ENCODE measurements at regions not wholly inside any gene's neighbourhood (a gene's known extent, or its start where the extent isn't known, plus 50 kb on each side); places are given as distances from the start of the nearest gene placed in this dataset.

DNA sequence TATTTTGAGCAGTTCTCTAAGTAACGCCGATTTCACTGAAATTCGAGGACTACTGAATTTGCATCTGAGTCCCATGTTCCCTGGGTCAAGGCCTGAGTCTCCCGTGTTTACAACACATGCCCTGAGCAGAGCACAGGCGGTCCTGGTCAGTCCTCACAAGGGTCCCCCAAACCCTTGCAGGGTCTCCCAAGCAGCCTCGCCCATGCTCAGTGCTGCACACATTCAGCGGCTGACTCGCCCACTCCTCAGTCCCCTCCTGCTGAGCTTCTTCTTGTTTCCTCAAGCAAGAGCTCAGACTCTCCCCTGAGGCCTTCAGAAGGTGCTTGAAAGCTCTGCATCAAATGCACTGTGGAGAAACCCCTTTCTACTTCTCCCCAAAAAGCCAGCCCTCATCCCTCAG, 114.6 kb downstream of the INHBB start:
- H3K9me3 ChIP-seq (ENCODE audit: insufficient read depth, low read length, severe bottlenecking) = peaks cover 6% of the 10 kb centered on the region
- no peak overlapping the region for H3K27ac ChIP-seq (ENCODE audit: low read length)
- H3K4me2 ChIP-seq (ENCODE audit: insufficient read depth, low read length) = no peak overlapping the region
- H3K79me2 ChIP-seq (ENCODE audit: insufficient read depth, low read length) = no peaks in the 10 kb centered on the region
- H3K4me3 ChIP-seq (ENCODE audit: low read depth in 1 of 2, low read length in 2 of 2) = no peak overlapping the region
- no peak overlapping the region for H2AFZ ChIP-seq (ENCODE audit: low read depth, low read length)
- DNase-seq (no peak), ATAC-seq (ENCODE audit: insufficient read depth, low read depth) (no peak)
- H3K4me1 ChIP-seq (ENCODE audit: insufficient read depth, low read length) = no peaks in the 10 kb centered on the region
- no peak overlapping the region for H3K9ac ChIP-seq (ENCODE audit: low read depth, low read length)
- H3K27me3 ChIP-seq (ENCODE audit: insufficient read depth, low read length, poor library complexity) = no peaks in the 10 kb centered on the region
- TF ChIP-seq EZH2 (IDR thresholded peaks at IDR 0.05; ENCODE audit: borderline replicate concordance, low read depth, low read length, severe bottlenecking) = no peak
- TF ChIP-seq, protein P1, sequence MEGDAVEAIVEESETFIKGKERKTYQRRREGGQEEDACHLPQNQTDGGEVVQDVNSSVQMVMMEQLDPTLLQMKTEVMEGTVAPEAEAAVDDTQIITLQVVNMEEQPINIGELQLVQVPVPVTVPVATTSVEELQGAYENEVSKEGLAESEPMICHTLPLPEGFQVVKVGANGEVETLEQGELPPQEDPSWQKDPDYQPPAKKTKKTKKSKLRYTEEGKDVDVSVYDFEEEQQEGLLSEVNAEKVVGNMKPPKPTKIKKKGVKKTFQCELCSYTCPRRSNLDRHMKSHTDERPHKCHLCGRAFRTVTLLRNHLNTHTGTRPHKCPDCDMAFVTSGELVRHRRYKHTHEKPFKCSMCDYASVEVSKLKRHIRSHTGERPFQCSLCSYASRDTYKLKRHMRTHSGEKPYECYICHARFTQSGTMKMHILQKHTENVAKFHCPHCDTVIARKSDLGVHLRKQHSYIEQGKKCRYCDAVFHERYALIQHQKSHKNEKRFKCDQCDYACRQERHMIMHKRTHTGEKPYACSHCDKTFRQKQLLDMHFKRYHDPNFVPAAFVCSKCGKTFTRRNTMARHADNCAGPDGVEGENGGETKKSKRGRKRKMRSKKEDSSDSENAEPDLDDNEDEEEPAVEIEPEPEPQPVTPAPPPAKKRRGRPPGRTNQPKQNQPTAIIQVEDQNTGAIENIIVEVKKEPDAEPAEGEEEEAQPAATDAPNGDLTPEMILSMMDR (IDR thresholded peaks at IDR 0.05; ENCODE audit: borderline replicate concordance, extremely low read depth, low read length, poor library complexity, severe bottlenecking) = no peak
- no peaks in the 10 kb centered on the region for H3K36me3 ChIP-seq (ENCODE audit: insufficient read depth, low read length)
- no peaks in the 10 kb centered on the region for H4K20me1 ChIP-seq (ENCODE audit: insufficient read depth, low read length)

DNA sequence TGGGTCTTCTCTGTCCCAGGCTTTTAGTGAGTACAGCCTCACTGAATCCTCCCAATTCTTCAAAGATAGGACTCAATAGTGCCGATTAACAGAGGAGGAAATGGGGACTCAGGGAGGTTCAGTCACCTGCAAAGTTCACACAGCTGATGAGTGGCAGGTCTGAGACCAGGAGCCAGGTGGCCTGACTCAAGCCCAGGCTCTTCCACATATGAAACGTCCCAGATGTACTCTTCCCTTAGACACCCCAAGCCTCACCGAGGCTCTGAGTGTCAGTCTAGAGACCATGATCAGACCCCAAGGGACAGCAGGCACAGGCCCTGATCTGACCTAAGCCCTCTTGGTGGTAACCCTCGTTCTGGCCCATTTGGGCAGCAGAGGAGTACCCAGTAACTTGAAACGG, 115.2 kb downstream of the INHBB start:
- TF ChIP-seq EZH2 (IDR thresholded peaks at IDR 0.05; ENCODE audit: borderline replicate concordance, low read depth, low read length, severe bottlenecking) = no peak
- TF ChIP-seq, protein P1 (IDR thresholded peaks at IDR 0.05; ENCODE audit: borderline replicate concordance, extremely low read depth, low read length, poor library complexity, severe bottlenecking) = no peak
- no peak overlapping the region for H3K4me2 ChIP-seq (ENCODE audit: insufficient read depth, low read length)
- H3K79me2 ChIP-seq (ENCODE audit: insufficient read depth, low read length) = no peaks in the 10 kb centered on the region
- H3K4me3 ChIP-seq (ENCODE audit: low read depth in 1 of 2, low read length in 2 of 2) = no peak overlapping the region
- no peak for DNase-seq
- no peak overlapping the region for H3K9ac ChIP-seq (ENCODE audit: low read depth, low read length)
- peaks cover 6% of the 10 kb centered on the region for H3K9me3 ChIP-seq (ENCODE audit: insufficient read depth, low read length, severe bottlenecking)
- no peak for ATAC-seq (ENCODE audit: insufficient read depth, low read depth)
- no peaks in the 10 kb centered on the region for H3K4me1 ChIP-seq (ENCODE audit: insufficient read depth, low read length)
- no peaks in the 10 kb centered on the region for H3K27me3 ChIP-seq (ENCODE audit: insufficient read depth, low read length, poor library complexity)
- no peak overlapping the region for H2AFZ ChIP-seq (ENCODE audit: low read depth, low read length)
- no peak overlapping the region for H3K27ac ChIP-seq (ENCODE audit: low read length)
- no peaks in the 10 kb centered on the region for H3K36me3 ChIP-seq (ENCODE audit: insufficient read depth, low read length)
- no peaks in the 10 kb centered on the region for H4K20me1 ChIP-seq (ENCODE audit: insufficient read depth, low read length)

DNA sequence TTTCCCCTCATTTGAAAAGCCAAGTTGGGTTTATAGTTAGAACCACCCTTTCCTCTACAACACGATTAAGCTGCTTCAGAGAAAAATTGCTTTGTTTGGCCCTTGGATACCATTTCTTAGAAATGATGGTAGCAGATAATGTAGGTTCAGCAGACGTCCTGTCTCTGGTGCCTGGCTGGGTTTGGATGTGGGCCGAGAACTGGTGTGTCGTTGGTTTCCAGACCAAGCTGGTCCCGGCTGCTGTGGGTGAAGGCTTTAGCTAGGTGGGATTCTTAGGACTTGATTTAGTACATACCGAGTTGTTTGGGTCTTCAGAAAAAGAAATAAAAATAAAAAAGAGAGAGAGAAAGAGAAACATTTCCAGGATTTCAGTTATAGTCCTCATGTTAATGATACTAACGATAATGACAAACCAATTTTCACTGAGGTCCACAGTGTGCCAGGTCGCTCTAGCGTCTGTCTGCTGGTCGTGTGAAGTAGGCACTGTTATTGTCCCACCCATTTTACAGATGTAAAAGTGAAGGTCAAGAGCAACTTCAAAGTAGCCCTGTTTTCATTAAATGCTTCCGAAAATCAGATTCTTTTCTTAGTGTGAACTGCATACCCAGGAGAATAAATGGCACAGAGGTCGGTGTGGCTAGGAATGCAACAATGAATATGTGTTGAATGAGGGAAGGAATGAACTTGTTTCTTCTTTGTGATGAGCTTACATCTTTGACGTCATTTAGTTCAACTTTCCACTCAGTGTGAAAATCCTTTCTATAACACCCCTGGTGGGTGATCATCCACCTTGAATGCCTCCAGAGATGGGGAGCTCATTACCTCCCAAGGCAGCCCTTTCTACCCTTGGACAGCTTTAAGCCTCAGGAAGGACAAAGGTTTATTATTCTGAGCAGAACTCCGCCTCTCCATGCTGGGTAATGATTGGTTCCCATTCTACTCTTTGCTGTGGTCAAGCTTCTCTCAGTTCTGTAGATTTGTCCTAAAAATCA, 115.9 kb downstream of the INHBB start:
- Histone ChIP-seq H3K79me2 (ENCODE audit: insufficient read depth, low read length) (no peaks in the 10 kb centered on the region), H3K9ac (ENCODE audit: low read depth, low read length) (no peak overlapping the region), H3K27ac (ENCODE audit: low read length) (no peak overlapping the region), H3K36me3 (ENCODE audit: insufficient read depth, low read length) (no peaks in the 10 kb centered on the region), H3K27me3 (ENCODE audit: insufficient read depth, low read length, poor library complexity) (no peaks in the 10 kb centered on the region), H3K4me1 (ENCODE audit: insufficient read depth, low read length) (no peaks in the 10 kb centered on the region), H3K9me3 (ENCODE audit: insufficient read depth, low read length, severe bottlenecking) (peaks cover 4% of the 10 kb centered on the region), H4K20me1 (ENCODE audit: insufficient read depth, low read length) (no peaks in the 10 kb centered on the region), H2AFZ (ENCODE audit: low read depth, low read length) (no peak overlapping the region), H3K4me3 (ENCODE audit: low read depth in 1 of 2, low read length in 2 of 2) (no peak overlapping the region), H3K4me2 (ENCODE audit: insufficient read depth, low read length) (no peak overlapping the region)
- no peak for TF ChIP-seq EZH2 (IDR thresholded peaks at IDR 0.05; ENCODE audit: borderline replicate concordance, low read depth, low read length, severe bottlenecking)
- TF ChIP-seq, protein P1 (IDR thresholded peaks at IDR 0.05; ENCODE audit: borderline replicate concordance, extremely low read depth, low read length, poor library complexity, severe bottlenecking) = no peak
- no peak for DNase-seq
- no peak for ATAC-seq (ENCODE audit: insufficient read depth, low read depth)
